H9 (cell line): ENCODE measurements at regions not wholly inside any gene's neighbourhood (a gene's known extent, or its start where the extent isn't known, plus 50 kb on each side); places are given as distances from the start of the nearest gene placed in this dataset.

Source experiments
- DNase-seq: peaks from one replicate; pipeline ENCODE4 v3.0.0-alpha.2; 2017
- H2AFZ ChIP-seq: one replicate; pipeline ENCODE4 v1.6.1; 2013; ENCODE audit warnings: mild to moderate bottlenecking, low read length, control low read depth, moderate library complexity
- H2AK5ac ChIP-seq: 2 replicates; pipeline ENCODE4 v1.6.1; 2013; ENCODE audit warnings: low read length, control low read depth, mixed read lengths; ENCODE audit not compliant: insufficient read length
- H2BK120ac ChIP-seq: one replicate; pipeline ENCODE4 v1.6.1; 2013; ENCODE audit warnings: low read depth, mild to moderate bottlenecking, low read length, control low read depth, inconsistent platforms; ENCODE audit not compliant: poor library complexity, severe bottlenecking
- H2BK12ac ChIP-seq: 2 replicates; pipeline ENCODE4 v1.6.1; 2013; ENCODE audit warnings: low read length, control low read depth, mixed read lengths, low read depth; ENCODE audit not compliant: insufficient read length
- H2BK15ac ChIP-seq: 2 replicates; pipeline ENCODE4 v1.6.1; 2013; ENCODE audit warnings: low read depth, low read length, control low read depth
- H2BK20ac ChIP-seq: one replicate; pipeline ENCODE4 v1.6.1; 2013; ENCODE audit warnings: low read depth, mild to moderate bottlenecking, low read length, control low read depth, inconsistent platforms; ENCODE audit not compliant: poor library complexity, severe bottlenecking
- H2BK5ac ChIP-seq: 2 replicates; pipeline ENCODE4 v1.6.1; 2013; ENCODE audit warnings: low read length, control low read depth, mixed read lengths; ENCODE audit not compliant: insufficient read length
- H3K14ac ChIP-seq: 2 replicates; pipeline ENCODE4 v1.6.1; 2013; ENCODE audit warnings: low read length, control low read depth; ENCODE audit not compliant: insufficient read depth
- H3K18ac ChIP-seq: 2 replicates; pipeline ENCODE4 v1.6.1; 2013; ENCODE audit warnings: low read depth, mild to moderate bottlenecking, mixed read lengths, low read length, control low read depth; ENCODE audit not compliant: insufficient read length
- H3K23ac ChIP-seq: 2 replicates; pipeline ENCODE4 v1.6.1; 2013; ENCODE audit warnings: low read length, control low read depth, mixed read lengths, low read depth; ENCODE audit not compliant: insufficient read length
- H3K23me2 ChIP-seq: 2 replicates; pipeline ENCODE4 v1.6.1; 2013; ENCODE audit warnings: low read depth, mild to moderate bottlenecking, mixed read lengths, low read length, control low read depth; ENCODE audit not compliant: insufficient read length, poor library complexity, severe bottlenecking
- H3K27ac ChIP-seq: 2 replicates; pipeline ENCODE4 v1.5.1; 2013; ENCODE audit warnings: low read length, control low read depth, mixed read lengths, low read depth; ENCODE audit not compliant: insufficient read length
- H3K27me3 ChIP-seq: 2 replicates; pipeline ENCODE4 v1.6.1; 2013; ENCODE audit warnings: low read length, control low read depth, inconsistent platforms; ENCODE audit not compliant: insufficient read depth
- H3K4ac ChIP-seq: 2 replicates; pipeline ENCODE4 v1.6.1; 2013; ENCODE audit warnings: low read depth, mild to moderate bottlenecking, control low read depth, inconsistent platforms, low read length, moderate library complexity
- H3K4me1 ChIP-seq: 2 replicates; pipeline ENCODE4 v1.6.1; 2013; ENCODE audit warnings: low read length, control low read depth, inconsistent platforms; ENCODE audit not compliant: insufficient read depth
- H3K4me2 ChIP-seq: 2 replicates; pipeline ENCODE4 v1.6.1; 2013; ENCODE audit warnings: low read length, control low read depth, mixed read lengths; ENCODE audit not compliant: insufficient read length, insufficient read depth
- H3K56ac ChIP-seq: 2 replicates; pipeline ENCODE4 v1.6.1; 2013; ENCODE audit warnings: low read depth, mild to moderate bottlenecking, mixed read lengths, low read length, control low read depth; ENCODE audit not compliant: insufficient read length
- H3K79me1 ChIP-seq: 2 replicates; pipeline ENCODE4 v1.6.1; 2013; ENCODE audit warnings: low read depth, mild to moderate bottlenecking, moderate library complexity, low read length, control low read depth, inconsistent platforms; ENCODE audit not compliant: insufficient read depth, poor library complexity, severe bottlenecking
- H3K79me2 ChIP-seq: 2 replicates; pipeline ENCODE4 v1.6.1; 2013; ENCODE audit warnings: low read length, control low read depth, inconsistent platforms; ENCODE audit not compliant: insufficient read depth
- H3K9ac ChIP-seq: 2 replicates; pipeline ENCODE4 v1.6.1; 2013; ENCODE audit warnings: low read length, control low read depth, mixed read lengths; ENCODE audit not compliant: insufficient read length; ENCODE audit errors: extremely low read depth
- H3K9me3 ChIP-seq: one replicate; pipeline ENCODE4 v1.6.1; 2013; ENCODE audit warnings: low read depth, low read length, inconsistent platforms; ENCODE audit not compliant: control insufficient read depth
- H3T11ph ChIP-seq: one replicate; pipeline ENCODE4 v1.6.1; 2013; ENCODE audit warnings: mild to moderate bottlenecking, low read length, control low read depth, inconsistent platforms
- H4K20me1 ChIP-seq: one replicate; pipeline ENCODE4 v1.6.1; 2013; ENCODE audit not compliant: control insufficient read depth, insufficient read length, insufficient read depth
- H4K5ac ChIP-seq: 2 replicates; pipeline ENCODE4 v1.6.1; 2013; ENCODE audit warnings: low read depth, mild to moderate bottlenecking, mixed read lengths, low read length, control low read depth; ENCODE audit not compliant: insufficient read length
- H4K8ac ChIP-seq: replicated peaks from 2 replicates; pipeline ENCODE4 v1.6.1; 2013; ENCODE audit warnings: low read length, control low read depth, mixed read lengths, low read depth; ENCODE audit not compliant: insufficient read length
- H4K91ac ChIP-seq: 2 replicates; pipeline ENCODE4 v1.6.1; 2013; ENCODE audit warnings: low read depth, mild to moderate bottlenecking, moderate library complexity, mixed read lengths, low read length, control low read depth; ENCODE audit not compliant: insufficient read length
- H3K27ac Mint-ChIP-seq, 3 experiments: 2 replicates in 2 of 3; 3 replicates in 1 of 3; pipeline ENCODE4 v1.8.0; 2020 to 2021; ENCODE audit warnings: mixed read lengths in 3 of 3, mild to moderate bottlenecking in 1 of 3, moderate library complexity in 1 of 3
- H3K27me3 Mint-ChIP-seq: 2 replicates; pipeline ENCODE4 v1.8.0; 2021; ENCODE audit warnings: low read depth, mild to moderate bottlenecking, moderate library complexity, mixed read lengths
- H3K36me3 Mint-ChIP-seq, 3 experiments: 2 replicates in 2 of 3; 3 replicates in 1 of 3; pipeline ENCODE4 v1.8.0; 2020 to 2021; ENCODE audit warnings: low read depth in 3 of 3, mixed read lengths in 3 of 3; ENCODE audit not compliant: insufficient read depth in 1 of 3
- H3K4me1 Mint-ChIP-seq, 2 experiments: 2 replicates each; pipeline ENCODE4 v1.8.0; 2020; ENCODE audit warnings: mixed read lengths in 2 of 2
- H3K4me3 Mint-ChIP-seq, 2 experiments: 2 replicates in 1 of 2; 3 replicates in 1 of 2; pipeline ENCODE4 v1.8.0; 2020 to 2021; ENCODE audit warnings: mild to moderate bottlenecking in 2 of 2, mixed read lengths in 2 of 2, moderate library complexity in 1 of 2
- H3K9me3 Mint-ChIP-seq, 2 experiments: 2 replicates in 1 of 2; 3 replicates in 1 of 2; pipeline ENCODE4 v1.8.0; 2020; ENCODE audit warnings: mild to moderate bottlenecking in 2 of 2, mixed read lengths in 2 of 2, moderate library complexity in 1 of 2
- WGBS: extraction: QIAGEN DNeasy Blood & Tissue Kit; methylation state at CpG from one replicate; pipeline ENCODE4 v1.1.7; 2013; ENCODE audit warnings: missing lambda C conversion rate, low lambda C conversion rate, mixed read lengths; ENCODE audit not compliant: insufficient read length; ENCODE audit errors: extremely low coverage; 5-methylcytosine and 5-hydroxymethylcytosine counted together
- TF ChIP-seq, protein P1 (sequence below): fragments of 200-600 bp; sonication (generic); conservative IDR thresholded peaks from 3 replicates; pipeline ENCODE4 v1.8.0; 2021; ENCODE audit warnings: antibody characterized with exemption, mild to moderate bottlenecking

GRCh38 chr6:105898286-105898685, 187.8 kb upstream of the PRDM1 start:
- Histone ChIP-seq H2BK120ac (no peak overlapping the region), H2BK15ac (no peak overlapping the region), H3K9me3 (no peaks in the 10 kb centered on the region), H2BK20ac (no peak overlapping the region), H3K4me1 (no peaks in the 10 kb centered on the region), H3K14ac (no peak overlapping the region), H3K23ac (no peak overlapping the region), H3K56ac (no peak overlapping the region), H4K8ac (no peak overlapping the region), H3T11ph (no peak overlapping the region), H3K27ac (no peak overlapping the region), H4K5ac (no peak overlapping the region), H4K20me1 (no peaks in the 10 kb centered on the region), H2BK12ac (no peak overlapping the region), H3K4me2 (no peak overlapping the region), H3K23me2 (no peaks in the 10 kb centered on the region), H2AFZ (no peak overlapping the region), H3K18ac (no peak overlapping the region), H3K27me3 (no peaks in the 10 kb centered on the region), H2AK5ac (no peak overlapping the region), H3K79me1 (no peaks in the 10 kb centered on the region), H3K79me2 (no peaks in the 10 kb centered on the region), H4K91ac (no peak overlapping the region), H3K9ac (no peak overlapping the region), H2BK5ac (no peak overlapping the region), H3K4ac (no peak overlapping the region)
- no peak for DNase-seq
- Mint-ChIP-seq H3K27ac (no peak overlapping the region), H3K9me3 (peaks cover 0 to 3% of the 10 kb centered on the region in 2 experiments; a peak in 1 of 5 replicates), H3K36me3 (peaks cover 0 to 8% (median 0%) of the 10 kb centered on the region in 3 experiments; a peak in 2 of 7 replicates), H3K4me1 (no peaks in the 10 kb centered on the region), H3K4me3 (no peak overlapping the region), H3K27me3 (peaks cover 5% of the 10 kb centered on the region; the same call in 1 of the 2 replicates)
- TF ChIP-seq, protein P1, sequence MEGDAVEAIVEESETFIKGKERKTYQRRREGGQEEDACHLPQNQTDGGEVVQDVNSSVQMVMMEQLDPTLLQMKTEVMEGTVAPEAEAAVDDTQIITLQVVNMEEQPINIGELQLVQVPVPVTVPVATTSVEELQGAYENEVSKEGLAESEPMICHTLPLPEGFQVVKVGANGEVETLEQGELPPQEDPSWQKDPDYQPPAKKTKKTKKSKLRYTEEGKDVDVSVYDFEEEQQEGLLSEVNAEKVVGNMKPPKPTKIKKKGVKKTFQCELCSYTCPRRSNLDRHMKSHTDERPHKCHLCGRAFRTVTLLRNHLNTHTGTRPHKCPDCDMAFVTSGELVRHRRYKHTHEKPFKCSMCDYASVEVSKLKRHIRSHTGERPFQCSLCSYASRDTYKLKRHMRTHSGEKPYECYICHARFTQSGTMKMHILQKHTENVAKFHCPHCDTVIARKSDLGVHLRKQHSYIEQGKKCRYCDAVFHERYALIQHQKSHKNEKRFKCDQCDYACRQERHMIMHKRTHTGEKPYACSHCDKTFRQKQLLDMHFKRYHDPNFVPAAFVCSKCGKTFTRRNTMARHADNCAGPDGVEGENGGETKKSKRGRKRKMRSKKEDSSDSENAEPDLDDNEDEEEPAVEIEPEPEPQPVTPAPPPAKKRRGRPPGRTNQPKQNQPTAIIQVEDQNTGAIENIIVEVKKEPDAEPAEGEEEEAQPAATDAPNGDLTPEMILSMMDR: no peak
- no CpG with 5 or more reads among the region's 5 CpGs for WGBS
